ENCODE measurements at regions not wholly inside any gene's neighbourhood (a gene's known extent, or its start where the extent isn't known, plus 50 kb on each side); places are given as distances from the start of the nearest gene placed in this dataset.

- no peak for TF ChIP-seq ZNF8 (CRISPR knock-in tag; IDR thresholded peaks at IDR 0.05)
- TF ChIP-seq TOX (CRISPR knock-in tag; IDR thresholded peaks at IDR 0.05; ENCODE audit: borderline replicate concordance), result no peak
- TF ChIP-seq ZC3H10 (CRISPR knock-in tag; IDR thresholded peaks at IDR 0.05), result no peak
- no peak for TF ChIP-seq PPARA (CRISPR knock-in tag; IDR thresholded peaks at IDR 0.05; ENCODE audit: borderline replicate concordance)
- TF ChIP-seq BACH2 (CRISPR knock-in tag; IDR thresholded peaks at IDR 0.05; ENCODE audit: borderline replicate concordance), result no peak
- no peak for TF ChIP-seq ZNF565 (CRISPR knock-in tag; conservative IDR thresholded peaks at IDR 0.05; ENCODE audit: low read depth)
- no peak for TF ChIP-seq ESRRG (CRISPR knock-in tag; IDR thresholded peaks at IDR 0.05)
- no peak for TF ChIP-seq CSRNP3 (CRISPR knock-in tag; IDR thresholded peaks at IDR 0.05)
- no peak for TF ChIP-seq GLIS3 (CRISPR knock-in tag; IDR thresholded peaks at IDR 0.05)
- TF ChIP-seq ARNTL (CRISPR knock-in tag; IDR thresholded peaks at IDR 0.05; ENCODE audit: borderline replicate concordance, low read depth), result no peak
- no peak for TF ChIP-seq POU6F1 (CRISPR knock-in tag; IDR thresholded peaks at IDR 0.05; ENCODE audit: borderline replicate concordance, low read depth)
- no peak for TF ChIP-seq PATZ1 (CRISPR knock-in tag; IDR thresholded peaks at IDR 0.05; ENCODE audit: borderline replicate concordance)
- no peak for TF ChIP-seq RARB (CRISPR knock-in tag; IDR thresholded peaks at IDR 0.05)
- TF ChIP-seq ZFP30 (CRISPR knock-in tag; IDR thresholded peaks at IDR 0.05), result no peak
- TF ChIP-seq ZFP3 (CRISPR knock-in tag; IDR thresholded peaks at IDR 0.05), result no peak
- no peak for TF ChIP-seq ZNF70 (CRISPR knock-in tag; IDR thresholded peaks at IDR 0.05)
- TF ChIP-seq, protein P1, sequence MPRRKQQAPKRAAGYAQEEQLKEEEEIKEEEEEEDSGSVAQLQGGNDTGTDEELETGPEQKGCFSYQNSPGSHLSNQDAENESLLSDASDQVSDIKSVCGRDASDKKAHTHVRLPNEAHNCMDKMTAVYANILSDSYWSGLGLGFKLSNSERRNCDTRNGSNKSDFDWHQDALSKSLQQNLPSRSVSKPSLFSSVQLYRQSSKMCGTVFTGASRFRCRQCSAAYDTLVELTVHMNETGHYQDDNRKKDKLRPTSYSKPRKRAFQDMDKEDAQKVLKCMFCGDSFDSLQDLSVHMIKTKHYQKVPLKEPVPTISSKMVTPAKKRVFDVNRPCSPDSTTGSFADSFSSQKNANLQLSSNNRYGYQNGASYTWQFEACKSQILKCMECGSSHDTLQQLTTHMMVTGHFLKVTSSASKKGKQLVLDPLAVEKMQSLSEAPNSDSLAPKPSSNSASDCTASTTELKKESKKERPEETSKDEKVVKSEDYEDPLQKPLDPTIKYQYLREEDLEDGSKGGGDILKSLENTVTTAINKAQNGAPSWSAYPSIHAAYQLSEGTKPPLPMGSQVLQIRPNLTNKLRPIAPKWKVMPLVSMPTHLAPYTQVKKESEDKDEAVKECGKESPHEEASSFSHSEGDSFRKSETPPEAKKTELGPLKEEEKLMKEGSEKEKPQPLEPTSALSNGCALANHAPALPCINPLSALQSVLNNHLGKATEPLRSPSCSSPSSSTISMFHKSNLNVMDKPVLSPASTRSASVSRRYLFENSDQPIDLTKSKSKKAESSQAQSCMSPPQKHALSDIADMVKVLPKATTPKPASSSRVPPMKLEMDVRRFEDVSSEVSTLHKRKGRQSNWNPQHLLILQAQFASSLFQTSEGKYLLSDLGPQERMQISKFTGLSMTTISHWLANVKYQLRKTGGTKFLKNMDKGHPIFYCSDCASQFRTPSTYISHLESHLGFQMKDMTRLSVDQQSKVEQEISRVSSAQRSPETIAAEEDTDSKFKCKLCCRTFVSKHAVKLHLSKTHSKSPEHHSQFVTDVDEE (CRISPR knock-in tag; IDR thresholded peaks at IDR 0.05), result no peak
- no peak for TF ChIP-seq SNAI2 (CRISPR knock-in tag; IDR thresholded peaks at IDR 0.05)
- no peak for ATAC-seq
Measured at GRCh38 chr3:101979033-101979432, 129.7 kb downstream of the NFKBIZ start.

DNA sequence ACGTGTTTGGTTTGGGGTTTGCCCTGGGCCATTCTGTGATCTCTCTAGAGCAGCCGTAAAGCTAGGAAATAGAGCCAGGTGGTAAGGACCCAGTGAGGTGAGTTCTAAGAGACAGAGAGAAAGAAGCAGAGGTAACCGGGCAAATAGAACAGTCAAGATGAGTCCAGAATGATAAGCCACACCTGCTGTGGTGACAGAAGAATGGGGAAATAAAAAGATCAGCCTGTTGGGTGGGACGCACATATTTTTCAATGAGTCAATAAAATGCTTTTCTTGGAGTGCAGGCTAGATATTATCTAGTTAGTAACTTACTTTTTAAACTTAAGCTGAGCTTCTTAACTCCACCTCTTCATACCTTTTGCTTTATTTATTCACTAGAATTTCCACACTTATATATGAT lies 135.0 kb downstream of the NFKBIZ start:
- ATAC-seq, result no peak
- no peak for TF ChIP-seq CSRNP3 (CRISPR knock-in tag; IDR thresholded peaks at IDR 0.05)
- no peak for TF ChIP-seq ZNF565 (CRISPR knock-in tag; conservative IDR thresholded peaks at IDR 0.05; ENCODE audit: low read depth)
- TF ChIP-seq, protein P1 (CRISPR knock-in tag; IDR thresholded peaks at IDR 0.05), result no peak
- TF ChIP-seq BACH2 (CRISPR knock-in tag; IDR thresholded peaks at IDR 0.05; ENCODE audit: borderline replicate concordance), result no peak
- TF ChIP-seq CSDC2 (CRISPR knock-in tag; IDR thresholded peaks at IDR 0.05), result no peak
- no peak for TF ChIP-seq ISL1 (CRISPR knock-in tag; IDR thresholded peaks at IDR 0.05)
- TF ChIP-seq ZC3H10 (CRISPR knock-in tag; IDR thresholded peaks at IDR 0.05), result no peak
- TF ChIP-seq, protein P2, sequence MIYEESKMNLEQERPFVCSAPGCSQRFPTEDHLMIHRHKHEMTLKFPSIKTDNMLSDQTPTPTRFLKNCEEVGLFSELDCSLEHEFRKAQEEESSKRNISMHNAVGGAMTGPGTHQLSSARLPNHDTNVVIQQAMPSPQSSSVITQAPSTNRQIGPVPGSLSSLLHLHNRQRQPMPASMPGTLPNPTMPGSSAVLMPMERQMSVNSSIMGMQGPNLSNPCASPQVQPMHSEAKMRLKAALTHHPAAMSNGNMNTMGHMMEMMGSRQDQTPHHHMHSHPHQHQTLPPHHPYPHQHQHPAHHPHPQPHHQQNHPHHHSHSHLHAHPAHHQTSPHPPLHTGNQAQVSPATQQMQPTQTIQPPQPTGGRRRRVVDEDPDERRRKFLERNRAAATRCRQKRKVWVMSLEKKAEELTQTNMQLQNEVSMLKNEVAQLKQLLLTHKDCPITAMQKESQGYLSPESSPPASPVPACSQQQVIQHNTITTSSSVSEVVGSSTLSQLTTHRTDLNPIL (CRISPR knock-in tag; IDR thresholded peaks at IDR 0.05; ENCODE audit: low read depth), result no peak
